HG03103 (cell line): ENCODE measurements at regions not wholly inside any gene's neighbourhood (a gene's known extent, or its start where the extent isn't known, plus 50 kb on each side); places are given as distances from the start of the nearest gene placed in this dataset.

Source experiments
- ATAC-seq: cut with Tn5 transposase; IDR thresholded peaks from one replicate; pipeline ENCODE4 v1.9.1; 2021; ENCODE audit warnings: low read depth; ENCODE audit not compliant: unreplicated experiment

DNA sequence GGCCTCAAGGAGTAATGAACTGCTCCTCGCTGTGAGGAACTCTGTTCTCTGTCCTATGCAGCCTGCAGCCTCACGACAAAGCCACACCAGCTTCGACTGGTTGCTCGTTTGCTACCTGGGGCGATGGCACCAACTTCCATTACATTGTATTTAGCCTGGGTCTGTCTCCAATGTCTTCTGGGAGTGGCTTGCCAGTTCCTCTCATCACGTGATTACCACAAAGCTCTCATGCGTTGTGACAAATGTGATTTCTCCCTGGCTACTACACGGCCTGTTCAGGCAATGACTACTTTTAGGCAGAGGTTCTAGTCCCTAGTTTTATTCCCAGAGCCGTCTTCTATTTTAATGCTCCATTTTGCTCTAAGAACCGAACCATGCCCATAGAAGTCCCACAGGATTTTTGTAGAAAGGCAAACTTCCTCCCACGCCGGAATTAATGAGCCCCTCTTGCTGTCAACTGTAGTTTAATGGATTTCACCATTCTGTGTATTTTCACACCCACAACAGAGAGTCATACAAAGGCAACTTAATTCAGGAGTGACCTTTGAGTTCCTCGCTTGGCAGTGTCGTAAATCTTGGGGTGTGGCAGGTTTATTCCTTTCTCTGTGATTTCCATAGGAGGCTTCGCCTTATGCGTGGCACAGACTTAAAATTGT is 351.9 kb downstream of the EFNB2 start:
- ATAC-seq: no peak

DNA sequence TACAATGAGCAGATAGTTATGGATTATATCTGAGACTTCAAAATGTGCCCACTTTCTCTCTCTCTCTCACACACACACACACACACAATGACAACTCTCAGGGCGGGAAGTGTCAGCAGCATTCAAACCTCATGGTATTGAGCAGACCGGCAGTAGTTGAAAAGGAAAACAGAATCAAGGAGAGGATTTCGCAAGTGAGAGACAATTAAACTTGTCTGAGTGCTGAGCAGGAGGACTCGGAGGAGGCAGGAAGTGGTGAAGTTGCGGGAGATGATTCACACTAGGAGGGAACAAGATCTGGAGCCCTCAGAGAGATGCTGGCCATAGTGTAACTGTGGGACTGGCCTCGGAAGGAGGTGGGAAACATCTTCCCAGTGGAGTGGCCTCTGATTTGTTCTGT is 353.1 kb downstream of the EFNB2 start:
- ATAC-seq: no peak

DNA sequence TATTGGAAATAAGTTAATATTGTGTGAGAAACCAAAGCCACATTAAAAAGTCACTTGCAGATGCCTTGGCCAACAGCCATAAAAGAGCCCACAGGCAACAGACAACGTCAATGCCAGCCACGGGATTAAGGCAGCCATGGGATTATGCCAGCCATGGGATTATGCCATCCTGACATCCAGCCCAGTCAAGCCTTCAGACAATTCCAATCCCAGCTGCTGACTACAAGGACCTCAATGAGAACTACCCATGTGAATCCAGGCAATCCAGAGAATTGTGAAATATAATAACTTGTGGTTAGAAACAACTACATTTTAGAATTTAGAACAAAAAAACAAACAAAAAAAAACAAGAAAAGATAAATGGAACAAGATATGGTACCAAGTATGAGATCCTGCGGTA is 356.6 kb downstream of the EFNB2 start:
- ATAC-seq: no peak

DNA sequence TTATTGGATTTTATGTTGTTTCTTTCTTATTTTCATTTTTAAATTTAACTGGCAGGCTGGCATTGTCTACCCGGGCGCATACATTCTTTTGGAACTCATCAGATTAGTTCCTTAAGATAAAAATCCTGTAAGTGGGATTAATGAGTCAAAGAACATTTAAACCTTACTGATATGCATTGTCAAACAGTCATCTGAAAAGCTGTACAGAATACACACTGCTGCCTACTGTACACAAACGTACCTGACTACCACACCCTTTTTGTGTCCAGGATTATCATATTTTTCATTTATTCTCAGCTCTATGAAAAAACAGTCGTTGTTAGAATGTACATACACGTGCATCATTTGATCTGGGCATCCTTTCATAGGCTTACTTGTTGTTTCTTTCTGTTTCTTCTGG is 358.3 kb downstream of the EFNB2 start:
- no peak for ATAC-seq

DNA sequence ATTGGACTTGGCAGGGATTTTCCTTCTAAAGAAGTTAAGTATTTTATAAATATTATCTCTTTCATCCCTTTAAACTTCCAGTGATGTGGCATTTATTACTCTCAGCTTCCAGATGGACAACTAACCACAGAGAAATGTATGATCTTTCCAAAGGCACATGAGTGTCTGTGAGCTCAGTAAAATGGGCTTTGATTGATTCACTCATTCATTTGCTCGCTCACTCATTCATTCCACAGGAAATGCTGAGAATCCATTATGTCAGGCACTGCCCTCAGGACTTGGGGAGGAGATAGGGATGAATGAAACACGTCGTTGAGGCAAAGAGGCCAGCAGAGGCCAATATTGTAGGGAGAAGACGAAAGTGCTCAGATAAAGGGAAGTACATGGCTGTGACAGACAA is 359.3 kb downstream of the EFNB2 start:
- no peak for ATAC-seq

DNA sequence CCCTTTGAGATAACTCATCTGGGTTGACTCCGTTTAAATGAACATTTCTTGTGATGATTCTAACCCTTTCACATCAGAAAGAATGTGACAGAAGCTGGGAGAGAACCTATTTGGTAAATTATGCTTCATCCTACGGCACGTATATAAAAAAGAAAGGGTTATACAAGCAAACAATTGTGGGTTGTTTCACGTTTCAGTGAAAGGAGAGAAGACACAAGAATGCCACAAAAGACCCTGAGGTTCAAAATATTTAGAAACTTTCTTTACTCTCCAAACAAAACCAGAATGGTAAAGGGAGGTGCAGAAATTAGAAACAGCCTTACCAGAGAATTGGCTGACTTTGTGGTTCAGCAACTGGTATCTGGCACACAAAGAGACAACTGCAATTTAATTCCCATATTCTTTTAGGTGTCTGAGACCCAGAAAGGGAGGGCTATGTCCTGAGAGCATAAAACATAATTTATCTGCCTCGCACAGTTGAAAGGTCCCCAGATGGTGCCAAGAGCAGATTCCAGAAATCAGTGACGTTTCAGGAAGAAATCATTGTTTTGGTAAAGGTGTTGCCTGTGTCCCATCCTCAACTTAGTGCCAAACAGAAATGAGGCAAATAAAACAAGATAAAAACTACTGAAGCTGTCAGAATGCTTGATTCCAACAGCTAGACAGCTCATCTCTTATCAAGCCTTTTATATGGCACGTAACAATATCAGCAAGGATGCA is 361.4 kb downstream of the EFNB2 start:
- ATAC-seq: no peak

DNA sequence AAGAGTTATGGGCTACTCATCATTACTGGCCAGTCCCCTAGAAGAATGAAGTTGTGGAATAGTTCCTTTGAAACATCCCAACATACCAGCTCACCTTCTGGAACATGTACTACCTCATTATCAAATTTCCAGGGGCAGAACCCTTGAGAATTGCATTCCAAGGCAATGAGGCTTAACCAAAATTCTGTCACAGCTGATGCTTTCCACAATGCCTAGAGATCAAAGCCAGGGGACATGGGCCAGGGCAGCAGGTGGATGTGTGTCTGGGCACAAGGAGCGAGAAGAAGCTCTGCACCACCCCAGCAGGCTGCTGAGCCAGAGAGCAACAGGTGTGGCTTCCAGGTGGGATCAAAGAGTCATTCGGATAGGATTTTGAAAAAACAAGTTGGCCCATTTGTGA is 362.1 kb downstream of the EFNB2 start:
- no peak for ATAC-seq

DNA sequence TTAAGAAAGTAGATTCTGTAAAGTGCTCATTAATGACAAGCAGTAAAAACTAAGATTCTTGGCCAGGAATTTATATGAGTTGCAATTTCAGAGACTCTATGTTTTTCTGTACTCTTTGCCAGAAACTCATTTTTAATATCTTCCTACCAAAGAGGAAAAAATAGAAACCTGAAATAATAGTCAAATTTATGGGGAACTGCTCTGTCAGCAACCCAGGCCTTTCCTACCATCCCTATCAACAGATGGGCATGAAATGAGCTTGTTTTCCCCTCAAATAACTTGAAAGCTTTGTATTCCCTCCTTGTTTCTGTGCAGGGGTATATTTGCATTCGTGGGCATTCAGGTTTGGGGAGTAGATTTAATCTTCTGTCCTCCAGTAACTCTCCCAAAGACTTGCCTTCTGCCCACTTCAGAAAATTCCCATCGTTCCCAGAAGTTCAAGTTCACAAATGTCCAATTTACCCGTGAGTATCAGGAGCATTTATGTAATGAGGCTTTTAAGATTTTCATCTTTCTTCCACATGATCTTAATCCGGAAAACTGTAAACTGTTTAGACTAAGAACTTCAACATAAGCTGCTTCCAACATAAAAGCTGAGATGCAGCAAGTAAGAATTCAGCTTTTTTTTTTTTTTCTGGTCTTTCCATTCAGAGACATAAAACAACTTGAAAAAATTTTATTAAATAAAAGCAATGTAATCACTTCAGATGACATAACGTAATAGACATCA is 363.1 kb downstream of the EFNB2 start:
- ATAC-seq: no peak

DNA sequence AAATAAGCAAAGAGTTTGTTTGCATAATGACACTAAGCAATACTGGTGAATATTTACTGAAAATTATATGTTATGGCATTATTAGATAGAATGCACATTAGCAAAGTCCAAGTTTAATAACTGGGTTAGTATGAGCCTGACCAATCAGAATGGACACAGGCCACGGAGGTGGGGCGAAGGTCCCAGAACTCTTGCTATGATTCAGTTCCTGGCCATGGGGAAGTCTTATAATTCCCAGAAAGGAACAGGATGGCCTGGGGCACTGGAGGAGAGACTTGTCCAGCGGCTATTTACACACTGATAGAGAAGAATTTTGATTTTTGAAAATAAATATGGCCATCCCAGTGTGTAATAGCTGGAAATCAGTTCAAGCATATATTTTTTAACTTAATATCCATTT is 372.0 kb downstream of the EFNB2 start:
- ATAC-seq: no peak

DNA sequence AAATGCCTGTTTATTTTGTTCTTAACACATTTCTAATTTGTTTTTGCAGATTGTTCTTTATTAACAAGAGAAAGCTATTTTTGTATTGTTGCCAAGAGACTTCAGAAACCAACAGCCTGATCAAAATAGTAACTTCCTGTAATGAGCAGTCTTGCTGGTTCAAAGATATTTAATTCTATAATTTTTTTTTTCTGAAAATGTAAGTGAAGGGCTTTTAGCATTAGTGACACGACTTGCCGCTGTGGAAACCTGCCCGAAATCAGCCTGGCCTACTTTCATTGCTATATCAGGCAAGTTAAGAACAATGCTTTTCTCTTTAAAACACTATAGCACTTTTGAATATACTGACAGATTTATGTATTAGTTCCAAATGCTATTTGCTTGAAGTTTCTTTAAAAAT is 374.3 kb downstream of the EFNB2 start:
- ATAC-seq: no peak

DNA sequence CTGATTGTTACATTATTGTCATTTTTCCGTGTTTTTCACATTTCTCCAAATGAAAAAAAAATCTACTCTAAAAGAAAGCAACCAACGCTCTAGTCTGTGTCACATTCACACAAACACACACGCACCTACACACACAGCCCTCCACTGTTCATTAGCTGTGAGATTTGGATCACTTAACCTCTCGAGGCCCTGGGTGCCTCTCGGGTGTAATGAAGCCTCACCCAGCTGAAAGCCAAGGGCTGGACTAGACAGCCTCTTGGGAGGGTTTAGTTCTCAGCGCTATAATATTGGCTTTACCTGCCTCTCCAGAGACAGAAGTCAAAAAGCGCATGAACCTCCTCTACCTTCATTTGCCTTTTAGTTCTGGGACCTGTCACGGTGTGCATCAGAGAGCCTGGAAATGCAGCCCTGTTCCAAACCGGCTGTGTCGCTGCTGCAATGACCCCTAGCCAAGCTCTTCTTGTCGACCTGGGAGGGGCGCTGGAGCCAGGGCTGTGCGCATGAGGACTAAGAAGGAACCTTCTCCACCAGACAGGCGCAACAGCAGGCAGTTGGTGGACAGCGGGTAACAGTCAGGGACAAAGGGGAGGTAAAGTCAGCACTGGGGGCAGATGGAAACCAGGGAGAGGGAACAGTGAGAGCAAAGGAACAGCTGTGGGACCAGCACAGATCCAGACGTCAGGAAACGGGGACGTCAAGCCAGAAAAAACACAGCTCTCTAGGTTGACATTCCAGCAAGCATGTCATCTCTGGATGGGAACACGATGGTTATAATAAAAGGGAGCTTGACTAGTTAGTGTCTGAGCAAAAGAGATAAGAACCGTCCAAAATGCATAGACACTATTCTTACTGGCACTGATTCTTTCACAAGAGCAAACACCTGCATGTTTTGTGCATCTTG is 375.9 kb downstream of the EFNB2 start:
- no peak for ATAC-seq

DNA sequence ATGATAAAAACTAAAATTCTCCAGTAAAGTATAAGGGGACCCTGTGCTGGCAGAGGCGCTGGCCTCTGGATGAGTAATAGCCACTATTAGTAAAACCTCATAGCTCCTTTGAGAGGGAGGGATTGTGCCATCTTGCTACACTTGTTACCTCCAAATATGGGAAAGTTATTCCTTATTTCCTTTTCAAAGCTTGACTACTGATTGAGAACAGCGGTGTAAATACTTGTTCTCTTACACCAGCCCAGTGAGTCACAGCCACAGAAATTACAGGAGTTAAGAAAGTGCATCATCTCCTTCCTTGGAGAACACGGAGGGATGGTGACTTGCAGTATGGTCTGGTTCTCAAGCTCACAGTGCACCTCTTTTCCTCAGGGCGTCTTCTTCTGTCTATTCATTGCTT is 379.0 kb downstream of the EFNB2 start:
- no peak for ATAC-seq

DNA sequence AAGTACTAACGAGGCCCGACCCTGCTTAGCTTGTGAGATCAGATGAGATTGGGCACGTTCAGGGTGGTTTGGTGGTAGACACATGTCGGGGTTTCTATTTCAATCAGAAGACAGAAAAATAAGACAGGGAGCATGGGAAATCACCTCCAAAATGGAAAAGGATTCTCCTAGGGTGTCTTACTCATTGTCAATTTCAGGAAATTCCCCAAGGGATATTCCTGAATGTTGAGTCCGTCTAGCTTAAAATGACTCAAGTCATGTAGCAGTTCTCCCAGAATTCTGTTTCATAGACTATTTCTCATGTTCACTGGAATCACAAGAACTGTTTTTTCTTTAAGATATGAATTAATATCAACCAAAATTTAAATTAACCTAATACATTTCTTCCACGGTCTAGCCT is 380.1 kb downstream of the EFNB2 start:
- no peak for ATAC-seq

DNA sequence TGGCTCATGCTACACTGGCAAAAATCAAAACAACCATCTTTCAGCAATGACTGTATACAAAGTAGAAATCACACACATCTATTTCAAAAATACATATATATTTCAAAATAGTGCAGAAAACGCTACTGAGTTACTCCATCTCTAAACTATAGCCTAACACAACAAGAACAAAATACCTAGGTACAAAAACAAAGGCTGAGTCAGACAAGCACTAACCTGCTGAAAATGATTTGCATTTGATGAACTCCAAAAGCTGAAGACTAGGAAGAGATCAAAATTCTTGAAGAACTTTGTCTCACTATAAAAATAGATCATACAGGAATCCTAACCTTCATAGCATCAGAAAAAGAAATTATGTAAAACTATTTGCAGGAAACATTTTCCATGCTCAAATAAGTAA is 381.6 kb downstream of the EFNB2 start:
- no peak for ATAC-seq

DNA sequence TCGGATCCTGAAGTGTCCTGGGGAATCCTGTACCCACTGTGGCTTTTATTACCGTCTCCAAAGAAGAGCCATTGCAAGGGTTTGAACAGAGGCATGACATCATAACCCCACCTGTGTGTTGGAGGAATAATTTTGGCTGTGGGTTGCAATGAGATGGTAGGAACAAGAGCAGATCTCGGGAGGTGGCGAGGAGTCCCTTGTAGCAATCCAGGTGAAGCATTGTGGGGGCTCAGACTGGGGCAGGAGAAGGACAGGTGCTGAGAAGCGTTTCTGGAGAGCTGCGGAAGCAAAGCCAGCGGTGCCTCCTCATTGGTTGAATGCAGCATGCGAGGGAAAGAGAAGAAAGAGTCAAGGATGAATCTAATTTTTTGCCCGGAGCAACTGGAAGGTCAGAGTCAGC is 382.4 kb downstream of the EFNB2 start:
- ATAC-seq: no peak

DNA sequence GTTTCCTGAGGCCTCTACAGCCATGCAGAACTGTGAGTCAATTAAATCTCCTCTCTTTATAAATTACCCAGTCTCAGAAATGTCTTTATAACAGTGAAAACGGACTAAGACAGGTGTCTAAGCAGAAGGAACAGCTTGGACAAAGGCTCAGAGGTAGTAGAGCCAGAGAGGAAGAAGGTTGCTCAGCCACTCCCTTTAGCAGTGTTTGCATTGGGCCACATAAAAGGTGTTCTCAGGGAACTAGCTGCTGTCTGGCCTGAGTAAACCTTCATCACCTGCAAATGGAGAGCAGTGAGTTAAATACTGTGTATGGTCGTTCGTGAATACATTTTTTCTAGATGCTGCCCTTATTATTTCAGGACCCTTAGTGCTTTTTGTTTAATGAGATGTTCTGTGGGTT is 383.4 kb downstream of the EFNB2 start:
- ATAC-seq: no peak

DNA sequence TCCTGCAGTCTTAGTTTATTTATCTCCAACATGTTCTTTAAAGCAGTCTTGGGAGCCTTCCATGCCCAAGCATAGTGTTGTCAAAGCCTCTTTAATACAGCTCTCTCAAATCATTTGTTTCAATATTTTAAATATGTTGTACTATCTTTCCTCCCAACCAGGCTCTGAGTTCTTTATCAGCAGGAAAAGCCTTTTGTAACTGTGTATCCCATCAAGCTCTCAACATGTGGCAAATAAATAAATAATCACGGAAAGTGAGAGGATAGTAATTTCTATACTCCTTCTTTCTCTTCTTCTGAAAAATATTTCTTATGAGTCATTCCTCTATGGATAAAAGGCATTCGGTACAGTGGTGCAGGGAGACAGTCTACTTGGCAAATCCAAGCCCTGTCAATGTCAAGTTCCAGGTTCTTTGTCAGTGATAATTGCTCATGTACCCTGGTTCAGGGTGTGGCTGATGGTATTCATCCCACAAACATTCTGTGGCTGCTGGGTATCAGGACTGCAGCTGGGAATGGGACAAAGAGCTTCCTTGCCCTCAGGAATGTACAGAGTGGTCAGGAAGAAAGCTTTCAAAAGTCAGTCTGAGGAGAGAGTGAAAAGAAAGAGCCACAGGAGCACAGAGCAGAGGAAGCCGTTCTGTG is 384.3 kb downstream of the EFNB2 start:
- no peak for ATAC-seq

DNA sequence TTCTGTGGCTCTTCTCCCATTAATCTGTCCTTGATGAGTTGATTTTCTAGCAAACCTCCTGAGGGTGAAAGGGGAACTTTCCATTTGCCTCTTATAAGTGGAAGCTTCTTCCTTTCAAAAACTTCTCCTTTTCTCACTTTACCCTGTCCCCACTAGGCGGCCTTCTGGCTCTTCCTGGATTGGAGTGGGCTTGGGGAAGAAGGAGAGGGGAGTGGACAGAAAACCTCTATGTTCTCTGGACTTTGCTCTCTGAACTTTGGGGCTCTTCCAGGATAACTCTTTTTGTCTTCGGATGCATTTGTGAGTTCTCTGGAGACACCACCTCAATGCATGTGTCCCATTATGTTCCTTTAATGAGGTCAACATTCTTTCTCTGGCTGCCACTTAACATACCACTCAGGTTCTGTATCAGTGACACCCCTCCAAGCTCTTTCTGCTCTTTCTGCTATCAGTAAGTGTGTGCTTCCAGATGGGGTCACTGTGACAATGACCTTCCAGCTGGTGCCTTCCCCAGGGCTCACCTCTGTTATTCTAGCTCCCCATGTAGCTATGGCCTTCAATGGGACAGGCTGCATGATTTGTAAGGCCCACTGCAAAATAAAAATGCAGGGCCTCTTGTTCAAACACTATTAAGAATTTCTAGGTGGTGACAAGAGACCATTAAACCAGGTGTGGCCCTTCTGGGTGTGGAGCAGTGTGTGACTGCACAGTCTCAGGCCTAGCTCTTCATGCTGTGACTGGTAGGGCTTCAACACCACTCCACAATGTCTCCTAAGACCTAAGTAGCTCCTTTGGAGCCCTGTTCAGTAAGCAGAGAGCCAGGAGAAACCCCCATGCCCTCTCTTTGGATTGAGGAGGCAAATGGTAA is 389.2 kb downstream of the EFNB2 start:
- ATAC-seq: no peak

DNA sequence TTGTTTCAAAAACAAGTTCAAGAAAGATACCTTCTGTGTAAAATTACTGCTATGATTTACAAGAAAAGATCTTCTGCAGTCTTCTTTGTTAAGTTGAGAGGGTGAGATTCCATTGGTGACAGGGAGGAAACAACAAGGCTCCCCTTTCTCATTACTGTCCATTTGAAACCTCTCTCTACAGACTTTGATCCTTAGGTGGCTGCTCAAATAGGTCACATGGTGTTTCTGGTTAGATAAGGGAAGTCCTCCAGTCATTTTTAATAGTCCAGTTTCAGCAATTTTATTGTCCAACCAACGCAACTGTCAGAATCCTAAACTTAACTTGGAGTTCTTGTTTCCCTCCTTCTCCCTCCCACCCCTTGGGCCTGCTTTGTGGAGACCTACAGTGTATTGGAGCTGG is 390.4 kb downstream of the EFNB2 start:
- no peak for ATAC-seq
